H1 (cell line): ENCODE measurements at regions not wholly inside any gene's neighbourhood (a gene's known extent, or its start where the extent isn't known, plus 50 kb on each side); places are given as distances from the start of the nearest gene placed in this dataset.

Experiments used
- CHD2 ChIP-seq: IDR thresholded peaks from 2 replicates; pipeline ENCODE4 v1.6.1; 2012; ENCODE audit warnings: low read length, improper control_type of control experiment
- CHD7 ChIP-seq: fragments of 300-600 bp; sonication (generic); IDR thresholded peaks from 2 replicates; pipeline ENCODE4 v1.7.1; 2012; ENCODE audit warnings: low read length, moderate library complexity, mild to moderate bottlenecking, inconsistent platforms; ENCODE audit not compliant: insufficient replicate concordance
- KDM5A ChIP-seq: fragments of 200-600 bp; IDR thresholded peaks from 2 replicates; pipeline ENCODE4 v1.7.1; 2012; ENCODE audit warnings: mild to moderate bottlenecking, low read length, inconsistent platforms, mixed read lengths
- POLR2A ChIP-seq, 2 experiments: IDR thresholded peaks; 1 replicate in 1 of 2; 2 replicates in 1 of 2; pipeline ENCODE4 v1.6.1; 2011; ENCODE audit warnings: low read depth in 2 of 2, low read length in 2 of 2, mild to moderate bottlenecking in 2 of 2; ENCODE audit errors: control extremely low read depth in 1 of 2
- SIN3A ChIP-seq, 2 experiments: IDR thresholded peaks in 1 of 2; conservative IDR thresholded peaks in 1 of 2; 2 replicates each; pipeline ENCODE4 v1.6.1; 2011 to 2012; ENCODE audit warnings: low read length in 2 of 2, improper control_type of control experiment in 1 of 2, low read depth in 1 of 2, mild to moderate bottlenecking in 1 of 2
- SP2 ChIP-seq: IDR thresholded peaks from 2 replicates; pipeline ENCODE4 v1.6.1; 2012; ENCODE audit warnings: mild to moderate bottlenecking, low read length, inconsistent platforms
- SRF ChIP-seq: IDR thresholded peaks from 2 replicates; pipeline ENCODE4 v1.6.1; 2011; ENCODE audit warnings: mild to moderate bottlenecking, low read depth, low read length, moderate library complexity
- YY1 ChIP-seq: IDR thresholded peaks from 2 replicates; pipeline ENCODE4 v1.6.1; 2011; ENCODE audit warnings: low read depth, mild to moderate bottlenecking, low read length
- ZNF274 ChIP-seq: IDR thresholded peaks from 2 replicates; pipeline ENCODE4 v1.7.0; 2012; ENCODE audit warnings: low read length, borderline replicate concordance; ENCODE audit errors: extremely low read depth

GRCh38 chr2:204116159-204116792 is 179.7 kb downstream of the ICOS start (continued):
- TF ChIP-seq CHD7 (no peak), SRF (no peak), KDM5A (no peak), POLR2A (IDR thresholded peaks at IDR 0.05; ENCODE audit: control extremely low read depth in 1 of 2, low read depth in 2 of 2, low read length in 2 of 2) (no peak), SIN3A (conservative IDR thresholded peaks at IDR 0.05 in 1 of 2, IDR thresholded peaks at IDR 0.05 in 1 of 2; ENCODE audit: low read depth in 1 of 2, low read length in 2 of 2) (no peak), CHD2 (no peak), YY1 (no peak), SP2 (no peak), ZNF274 (no peak)
